Kidney (tissue), 13 donors: ENCODE measurements at regions not wholly inside any gene's neighbourhood (a gene's known extent, or its start where the extent isn't known, plus 50 kb on each side); places are given as distances from the start of the nearest gene placed in this dataset.

Source experiments
- DNase-seq, 5 donors: peaks; one replicate each; pipeline ENCODE4 v3.0.0-alpha.2; 2013 to 2020
- FAIRE-seq: peaks from 2 replicates; lab custom pipeline; 2012; peaks lifted over from hg19 to GRCh38; lab: Jason Lieb, UNC
- H3K27ac ChIP-seq, 2 donors: one replicate each; pipeline ENCODE4 v1.7.0; 2013; ENCODE audit warnings: low read depth in 2 of 2, low read length in 2 of 2, inconsistent platforms in 1 of 2
- H3K27me3 ChIP-seq: one replicate; pipeline ENCODE4 v1.7.1; 2013; ENCODE audit warnings: low read length, inconsistent platforms; ENCODE audit not compliant: control insufficient read depth, insufficient read depth
- H3K36me3 ChIP-seq, 3 donors: one replicate each; pipeline versions ENCODE4 v1.7.0 to v1.7.1; 2013; ENCODE audit warnings: low read length in 3 of 3, control low read depth in 1 of 3, inconsistent platforms in 1 of 3; ENCODE audit not compliant: insufficient read depth in 3 of 3, control insufficient read depth in 2 of 3
- H3K4me1 ChIP-seq, 3 donors: one replicate each; pipeline versions ENCODE4 v1.7.0 to v1.7.1; 2013; ENCODE audit warnings: low read length in 3 of 3, inconsistent platforms in 1 of 3, low read depth in 1 of 3; ENCODE audit not compliant: control insufficient read depth in 2 of 3, insufficient read depth in 2 of 3
- H3K4me3 ChIP-seq, 3 donors: one replicate each; pipeline versions ENCODE4 v1.7.0 to v1.8.1; 2013; ENCODE audit warnings: low read length in 3 of 3, control low read depth in 1 of 3, inconsistent platforms in 1 of 3
- H3K9ac ChIP-seq, 3 donors: one replicate each; pipeline versions ENCODE4 v1.7.0 to v1.7.1; 2013; ENCODE audit warnings: low read length in 3 of 3, control low read depth in 1 of 3, inconsistent platforms in 1 of 3
- H3K9me3 ChIP-seq, 3 donors: one replicate each; pipeline versions ENCODE4 v1.7.0 to v1.7.1; 2013; ENCODE audit warnings: low read length in 3 of 3, control low read depth in 1 of 3, inconsistent platforms in 1 of 3; ENCODE audit not compliant: control insufficient read depth in 2 of 3, insufficient read depth in 1 of 3
- CTCF ChIP-seq: IDR thresholded peaks from 3 replicates; pipeline ENCODE4 v1.5.1; 2012; ENCODE audit warnings: mild to moderate bottlenecking, moderate library complexity, borderline replicate concordance; ENCODE audit not compliant: insufficient read depth; ENCODE audit errors: extremely low read depth
- intact Hi-C: fragments of 100-400 bp; cut with DNase I; formaldehyde crosslinking; loops from one replicate; pipeline ENCODE4 v1.11.1; 2022
- donor health status: control.
- donor health status: control.
- donor health status: control.
- donor health status: control.
- donor health status: control.
- donor health status: DM: yes; HTN: yes; CAD: no.
- donor health status: Normal renal cell carcinoma (clear cell type).

DNA sequence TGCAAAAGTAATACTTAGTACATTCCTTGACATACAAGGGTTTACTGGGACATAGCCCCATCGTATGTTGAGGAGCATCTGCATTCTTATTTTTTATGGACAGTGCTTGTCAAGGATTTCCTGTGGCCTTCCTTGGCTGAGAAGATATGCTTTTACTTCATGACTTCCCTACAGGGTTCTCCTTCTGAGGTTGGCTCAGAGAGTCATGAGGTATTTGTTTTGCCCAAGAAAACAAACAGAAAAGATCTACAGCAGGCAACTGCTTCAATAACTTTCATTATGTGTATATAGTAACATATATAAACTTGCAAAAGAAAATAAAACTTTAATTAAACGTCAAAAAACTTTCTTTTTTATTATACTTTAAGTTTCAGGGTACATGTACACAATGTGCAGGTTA is 577.2 kb upstream of the SEMA3D start:
- Histone ChIP-seq H3K4me3 (no peak overlapping the region), H3K27me3 (no peaks in the 10 kb centered on the region), H3K9me3 (no peaks in the 10 kb centered on the region), H3K9ac (no peak overlapping the region), H3K27ac (no peak overlapping the region), H3K4me1 (no peaks in the 10 kb centered on the region), H3K36me3 (no peaks in the 10 kb centered on the region)
- no peak for DNase-seq
- TF ChIP-seq CTCF, result no peak
- intact Hi-C loops, result no loop called here
- no peak for FAIRE-seq

DNA sequence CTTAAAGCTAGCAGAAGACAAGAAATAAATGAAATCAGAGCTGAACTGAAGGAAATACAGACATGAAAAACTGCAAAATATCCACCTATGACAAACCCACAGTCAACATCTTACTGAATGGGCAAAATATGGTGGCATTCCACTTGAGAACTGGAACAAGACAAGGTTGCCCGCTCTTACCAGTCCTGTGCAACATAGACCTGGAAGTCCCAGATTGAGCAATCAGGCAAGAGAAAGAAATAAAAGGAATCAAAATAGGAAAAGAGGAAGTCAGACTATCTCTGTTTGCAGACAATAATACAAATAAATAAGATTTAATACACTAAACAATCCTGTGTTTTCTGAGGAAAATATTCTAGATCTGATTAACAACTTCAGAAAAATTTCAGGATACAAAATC is 570.5 kb upstream of the SEMA3D start:
- FAIRE-seq (no peak), DNase-seq (no peak)
- H3K4me1 ChIP-seq, result no peaks in the 10 kb centered on the region
- H3K27me3 ChIP-seq, result no peaks in the 10 kb centered on the region
- no peak overlapping the region for H3K9ac ChIP-seq
- no peaks in the 10 kb centered on the region for H3K36me3 ChIP-seq
- no peak overlapping the region for H3K4me3 ChIP-seq
- no peaks in the 10 kb centered on the region for H3K9me3 ChIP-seq
- H3K27ac ChIP-seq, result no peak overlapping the region
- no peak for TF ChIP-seq CTCF
- intact Hi-C loops, result no loop called here

GRCh38 chr7:85750454-85750949 is 563.6 kb upstream of the SEMA3D start:
- FAIRE-seq, result no peak
- intact Hi-C loops, result no loop called here
- peak in 3 of 5 donors; percentile 13 to 39 (median 29) for DNase-seq

More at GRCh38 chr7:85750454-85750949, 563.6 kb upstream of the SEMA3D start:
- H3K9ac ChIP-seq, result no peak overlapping the region
- H3K27ac ChIP-seq, result no peak overlapping the region
- peaks cover 0 to 8% (median 5%) of the 10 kb centered on the region in 3 donors for H3K9me3 ChIP-seq
- no peaks in the 10 kb centered on the region for H3K36me3 ChIP-seq
- H3K4me3 ChIP-seq, result no peak overlapping the region
- H3K4me1 ChIP-seq, result no peaks in the 10 kb centered on the region
- TF ChIP-seq CTCF, result peak; percentile 59
- no peaks in the 10 kb centered on the region for H3K27me3 ChIP-seq
